ENCODE measurements at regions not wholly inside any gene's neighbourhood (a gene's known extent, or its start where the extent isn't known, plus 50 kb on each side); places are given as distances from the start of the nearest gene placed in this dataset.
"Not testable (repeated sequence)": the region's sequence is repeated elsewhere in the genome, so short reads cannot be mapped to it uniquely, and the experiment has no call there.

DNA sequence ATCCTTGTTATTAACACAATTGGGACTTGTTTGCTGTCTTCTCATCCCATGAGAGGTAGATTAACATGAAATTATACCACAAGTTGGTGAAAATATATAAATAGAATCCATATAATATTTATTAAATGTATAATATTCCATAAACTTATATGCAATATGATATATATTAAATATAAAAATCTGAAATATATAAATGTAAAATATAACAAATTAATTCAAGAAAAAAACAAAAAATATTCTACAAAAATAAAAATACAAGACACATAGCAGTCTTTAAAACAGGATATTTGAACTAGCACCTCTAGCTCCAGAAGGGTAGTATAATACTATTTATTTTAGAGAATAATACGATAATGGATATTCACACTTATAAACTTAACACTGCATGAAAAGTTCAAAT, 603.3 kb upstream of the FLRT2 start:
- no peak for DNase-seq (ENCODE audit: low spot score)
- in situ Hi-C loops (cut with MboI; ENCODE audit: low sequenced_read_pairs, unreplicated experiment) = no loop called here
- TF ChIP-seq, protein P1, sequence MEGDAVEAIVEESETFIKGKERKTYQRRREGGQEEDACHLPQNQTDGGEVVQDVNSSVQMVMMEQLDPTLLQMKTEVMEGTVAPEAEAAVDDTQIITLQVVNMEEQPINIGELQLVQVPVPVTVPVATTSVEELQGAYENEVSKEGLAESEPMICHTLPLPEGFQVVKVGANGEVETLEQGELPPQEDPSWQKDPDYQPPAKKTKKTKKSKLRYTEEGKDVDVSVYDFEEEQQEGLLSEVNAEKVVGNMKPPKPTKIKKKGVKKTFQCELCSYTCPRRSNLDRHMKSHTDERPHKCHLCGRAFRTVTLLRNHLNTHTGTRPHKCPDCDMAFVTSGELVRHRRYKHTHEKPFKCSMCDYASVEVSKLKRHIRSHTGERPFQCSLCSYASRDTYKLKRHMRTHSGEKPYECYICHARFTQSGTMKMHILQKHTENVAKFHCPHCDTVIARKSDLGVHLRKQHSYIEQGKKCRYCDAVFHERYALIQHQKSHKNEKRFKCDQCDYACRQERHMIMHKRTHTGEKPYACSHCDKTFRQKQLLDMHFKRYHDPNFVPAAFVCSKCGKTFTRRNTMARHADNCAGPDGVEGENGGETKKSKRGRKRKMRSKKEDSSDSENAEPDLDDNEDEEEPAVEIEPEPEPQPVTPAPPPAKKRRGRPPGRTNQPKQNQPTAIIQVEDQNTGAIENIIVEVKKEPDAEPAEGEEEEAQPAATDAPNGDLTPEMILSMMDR (IDR thresholded peaks at IDR 0.05; ENCODE audit: borderline replicate concordance, control extremely low read depth, extremely low read depth, insufficient read depth, missing control alignments) = no peak

DNA sequence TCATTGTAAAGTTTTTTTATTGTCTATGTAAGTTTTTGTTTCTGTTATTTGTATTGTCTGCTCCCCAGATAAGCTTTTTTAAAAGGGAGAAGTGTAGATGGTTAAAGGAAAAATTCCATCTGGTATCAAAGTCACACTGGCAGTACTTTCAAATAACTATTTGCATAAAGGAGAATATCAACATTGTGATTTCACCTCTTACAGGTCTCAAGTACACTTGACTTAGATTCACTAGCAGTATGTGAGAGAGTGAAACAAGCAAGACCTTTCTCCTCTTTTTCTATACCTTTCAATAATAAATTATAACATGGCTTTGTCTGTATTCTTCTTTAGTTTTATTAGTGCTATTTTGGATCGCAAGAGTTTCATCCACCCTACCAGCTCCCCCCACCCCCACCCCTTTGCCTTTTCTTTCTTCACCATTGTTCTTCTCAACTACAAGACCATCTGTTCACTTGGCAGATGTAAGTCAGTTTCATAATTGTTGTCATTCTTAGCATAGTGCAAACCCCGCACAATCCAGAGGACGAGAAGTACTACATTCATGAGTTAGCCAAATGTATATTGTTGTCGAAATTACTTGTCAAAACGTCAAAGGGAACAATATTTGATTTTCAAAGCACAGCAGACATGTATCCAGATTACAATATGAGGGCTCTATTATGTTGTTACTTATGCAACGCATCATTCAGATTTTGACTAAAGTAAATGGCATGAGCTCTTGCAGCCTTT, 602.7 kb upstream of the FLRT2 start:
- TF ChIP-seq, protein P1 (IDR thresholded peaks at IDR 0.05; ENCODE audit: borderline replicate concordance, control extremely low read depth, extremely low read depth, insufficient read depth, missing control alignments) = no peak
- in situ Hi-C loops (cut with MboI; ENCODE audit: low sequenced_read_pairs, unreplicated experiment) = no loop called here
- DNase-seq (ENCODE audit: low spot score) = no peak

DNA sequence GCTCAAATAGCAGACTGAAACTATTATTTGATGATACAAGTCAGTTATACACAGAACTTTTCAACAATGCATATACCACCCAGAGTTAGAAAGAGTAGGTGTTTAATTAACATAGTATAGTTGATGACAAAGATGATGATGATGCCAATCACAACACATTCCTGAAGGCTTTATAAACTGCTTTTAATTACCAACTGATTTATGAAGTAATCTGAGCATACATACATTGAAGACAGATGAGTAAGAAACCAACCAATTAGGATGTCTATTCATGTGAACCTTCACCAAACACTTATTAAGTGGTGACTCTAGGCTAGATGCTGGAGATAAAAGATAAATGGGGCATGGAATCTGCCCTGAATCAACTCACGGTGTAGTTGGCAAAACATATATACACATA, 600.9 kb upstream of the FLRT2 start:
- TF ChIP-seq, protein P1 (IDR thresholded peaks at IDR 0.05; ENCODE audit: borderline replicate concordance, control extremely low read depth, extremely low read depth, insufficient read depth, missing control alignments) = no peak
- in situ Hi-C loops (cut with MboI; ENCODE audit: low sequenced_read_pairs, unreplicated experiment) = no loop called here
- DNase-seq (ENCODE audit: low spot score) = no peak

DNA sequence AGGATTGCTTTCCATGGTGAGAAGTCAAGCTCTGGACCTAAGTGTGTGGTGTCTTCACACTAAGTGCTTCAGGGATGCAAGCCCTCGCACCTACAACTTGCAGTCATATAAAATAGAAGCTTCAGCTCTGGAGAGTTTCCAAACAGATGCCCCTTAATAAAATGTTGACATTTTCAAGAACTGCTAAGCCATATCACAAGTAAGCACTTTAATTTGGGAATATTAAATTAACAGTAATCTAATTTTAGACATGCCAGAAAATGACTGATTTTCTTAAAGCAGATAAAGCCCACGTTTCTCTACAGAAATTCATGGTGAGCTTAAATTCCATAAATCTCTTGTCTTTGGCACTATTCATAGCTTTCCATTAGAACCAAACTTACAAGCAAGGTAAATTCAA, 600.1 kb upstream of the FLRT2 start:
- in situ Hi-C loops (cut with MboI; ENCODE audit: low sequenced_read_pairs, unreplicated experiment) = no loop called here
- TF ChIP-seq, protein P1 (IDR thresholded peaks at IDR 0.05; ENCODE audit: borderline replicate concordance, control extremely low read depth, extremely low read depth, insufficient read depth, missing control alignments) = no peak
- DNase-seq (ENCODE audit: low spot score) = no peak

DNA sequence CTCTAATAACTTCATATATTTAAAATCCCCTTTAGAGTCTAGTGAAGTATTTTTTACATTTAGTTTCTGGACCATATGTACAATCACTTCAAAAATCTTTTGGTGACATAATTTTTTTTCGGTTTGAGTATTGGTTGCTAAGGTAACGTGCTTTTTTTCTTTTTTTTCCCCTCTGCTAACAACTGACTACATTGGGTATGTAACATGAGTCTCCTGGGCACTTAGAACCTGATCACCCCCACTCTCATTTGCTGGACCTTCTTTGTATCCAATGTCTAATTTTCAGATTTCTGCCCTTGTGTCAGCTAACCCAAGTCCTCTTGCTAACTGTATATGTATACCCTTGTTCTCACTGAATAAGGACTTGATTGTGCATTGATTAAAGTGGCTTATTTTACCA, 592.9 kb upstream of the FLRT2 start:
- in situ Hi-C loops (cut with MboI; ENCODE audit: low sequenced_read_pairs, unreplicated experiment) = no loop called here
- DNase-seq (ENCODE audit: low spot score) = no peak
- TF ChIP-seq, protein P1 (IDR thresholded peaks at IDR 0.05; ENCODE audit: borderline replicate concordance, control extremely low read depth, extremely low read depth, insufficient read depth, missing control alignments) = no peak

DNA sequence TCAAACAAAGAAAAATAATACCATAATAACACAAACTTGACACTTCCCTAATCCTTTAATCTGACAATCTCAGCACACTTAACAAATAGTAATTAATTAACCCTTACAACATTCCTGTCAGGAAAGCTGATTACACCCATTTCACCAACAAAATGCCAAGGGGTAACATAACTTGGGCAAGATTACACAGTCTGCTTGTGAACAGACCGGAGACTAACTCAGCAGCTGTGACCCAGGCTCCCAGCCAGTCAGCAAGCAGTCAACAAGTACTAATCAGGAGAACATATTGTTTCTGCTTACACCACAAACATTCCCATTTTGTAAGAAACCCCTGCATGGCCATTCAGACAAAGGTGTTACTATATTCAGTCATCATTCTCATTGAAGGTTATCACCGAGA, 592.5 kb upstream of the FLRT2 start:
- DNase-seq (ENCODE audit: low spot score) = no peak

DNA sequence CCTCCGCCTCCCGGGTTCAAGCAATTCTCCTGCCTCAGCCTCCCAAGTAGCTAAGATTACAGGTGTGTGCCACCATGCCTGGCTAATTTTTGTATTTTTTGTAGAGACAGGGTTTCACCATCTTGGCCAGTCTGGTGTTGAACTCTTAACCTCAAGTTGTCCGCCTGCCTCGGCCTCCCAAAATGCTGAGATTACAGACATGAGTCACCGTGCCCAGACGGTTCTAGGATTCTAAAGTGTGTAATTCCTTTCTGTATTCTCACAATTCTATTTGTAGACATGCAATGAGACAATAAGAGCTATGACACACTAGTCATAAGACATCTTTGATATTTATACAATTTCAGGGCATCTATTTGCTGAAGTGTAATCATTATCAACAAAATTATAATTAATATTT, 585.0 kb upstream of the FLRT2 start:
- DNase-seq (ENCODE audit: low spot score); in situ Hi-C loops (cut with MboI; ENCODE audit: low sequenced_read_pairs, unreplicated experiment): not testable (repeated sequence)

More for the DNA sequence above, 592.5 kb upstream of the FLRT2 start:
- TF ChIP-seq, protein P1 (IDR thresholded peaks at IDR 0.05; ENCODE audit: borderline replicate concordance, control extremely low read depth, extremely low read depth, insufficient read depth, missing control alignments) = no peak
- in situ Hi-C loops (cut with MboI; ENCODE audit: low sequenced_read_pairs, unreplicated experiment) = no loop called here

Measured in GM13976 (cell line).